WERI-Rb-1 (cell line): ENCODE measurements at regions not wholly inside any gene's neighbourhood (a gene's known extent, or its start where the extent isn't known, plus 50 kb on each side); places are given as distances from the start of the nearest gene placed in this dataset.

Source experiments
- DNase-seq: peaks from one replicate; pipeline ENCODE4 v3.0.0-alpha.2; 2020
- H3K27ac ChIP-seq: fragments of 250-450 bp; sonication (Bioruptor Pico); 2 replicates; pipeline ENCODE4 v1.5.1; 2020; ENCODE audit warnings: mild to moderate bottlenecking, moderate library complexity
- H3K27me3 ChIP-seq: fragments of 250-450 bp; sonication (Bioruptor Pico); 2 replicates; pipeline ENCODE4 v1.5.1; 2021; ENCODE audit warnings: mild to moderate bottlenecking, low read depth, moderate library complexity; ENCODE audit not compliant: insufficient read depth, severe bottlenecking
- H3K36me3 ChIP-seq: fragments of 250-450 bp; sonication (Bioruptor Pico); 2 replicates; pipeline ENCODE4 v1.5.1; 2020; ENCODE audit warnings: mild to moderate bottlenecking, moderate library complexity
- H3K4me3 ChIP-seq: 2 replicates; pipeline ENCODE4 v1.5.1; 2011; ENCODE audit warnings: low read depth, mild to moderate bottlenecking, control low read depth, low read length
- H3K9me3 ChIP-seq: fragments of 250-450 bp; sonication (Bioruptor Pico); 2 replicates; pipeline ENCODE4 v1.5.1; 2021; ENCODE audit warnings: mild to moderate bottlenecking, moderate library complexity; ENCODE audit not compliant: severe bottlenecking
- CTCF ChIP-seq: IDR thresholded peaks from 2 replicates; pipeline ENCODE4 v1.5.1; 2011; ENCODE audit warnings: low read depth, mild to moderate bottlenecking, control low read depth, inconsistent platforms, low read length

- H3K27ac ChIP-seq = no peak overlapping the region
- H3K4me3 ChIP-seq = no peak overlapping the region
- DNase-seq = no peak
- no peaks in the 10 kb centered on the region for H3K27me3 ChIP-seq
- no peak for TF ChIP-seq CTCF
- no peaks in the 10 kb centered on the region for H3K36me3 ChIP-seq
- H3K9me3 ChIP-seq = no peaks in the 10 kb centered on the region
Observed at GRCh38 chr18:73790587-73790986, 357.0 kb downstream of the FBXO15 start.

- Histone ChIP-seq H3K9me3 (no peaks in the 10 kb centered on the region), H3K27ac (no peak overlapping the region), H3K27me3 (no peaks in the 10 kb centered on the region), H3K36me3 (no peaks in the 10 kb centered on the region), H3K4me3 (no peak overlapping the region)
- TF ChIP-seq CTCF = no peak
- no peak for DNase-seq
Observed at GRCh38 chr18:73787316-73787715, 360.3 kb downstream of the FBXO15 start.

- no peak overlapping the region for H3K4me3 ChIP-seq
- H3K36me3 ChIP-seq = no peaks in the 10 kb centered on the region
- no peak for TF ChIP-seq CTCF
- H3K9me3 ChIP-seq = no peaks in the 10 kb centered on the region
- DNase-seq = no peak
- no peaks in the 10 kb centered on the region for H3K27me3 ChIP-seq
- no peak overlapping the region for H3K27ac ChIP-seq
Observed at GRCh38 chr18:73785300-73785699, 362.3 kb downstream of the FBXO15 start.

GRCh38 chr18:73784853-73785252 is 362.8 kb downstream of the FBXO15 start:
- DNase-seq = no peak
- no peak overlapping the region for H3K4me3 ChIP-seq
- H3K27me3 ChIP-seq = no peaks in the 10 kb centered on the region
- no peaks in the 10 kb centered on the region for H3K36me3 ChIP-seq
- no peaks in the 10 kb centered on the region for H3K9me3 ChIP-seq
- no peak for TF ChIP-seq CTCF
- no peak overlapping the region for H3K27ac ChIP-seq

- Histone ChIP-seq H3K27me3 (no peaks in the 10 kb centered on the region), H3K36me3 (no peaks in the 10 kb centered on the region), H3K27ac (no peak overlapping the region), H3K9me3 (no peaks in the 10 kb centered on the region), H3K4me3 (no peak overlapping the region)
- no peak for DNase-seq
- no peak for TF ChIP-seq CTCF
Observed at GRCh38 chr18:73782405-73782804, 365.2 kb downstream of the FBXO15 start.

GRCh38 chr18:73780218-73780617 is 367.4 kb downstream of the FBXO15 start:
- no peak for DNase-seq
- Histone ChIP-seq H3K36me3 (no peaks in the 10 kb centered on the region), H3K27ac (no peak overlapping the region), H3K9me3 (no peaks in the 10 kb centered on the region), H3K4me3 (no peak overlapping the region), H3K27me3 (no peaks in the 10 kb centered on the region)
- TF ChIP-seq CTCF = no peak
